Esophagus squamous epithelium (tissue), 4 donors: ENCODE measurements at regions not wholly inside any gene's neighbourhood (a gene's known extent, or its start where the extent isn't known, plus 50 kb on each side); places are given as distances from the start of the nearest gene placed in this dataset.

ENCODE experiments used
- POLR2A ChIP-seq, 4 donors: fragments of 450-650 bp; IDR thresholded peaks; one replicate each; pipeline ENCODE4 v1.6.1; 2017; ENCODE audit warnings: antibody characterized with exemption in 4 of 4, mild to moderate bottlenecking in 4 of 4, moderate library complexity in 3 of 4
- TF ChIP-seq, protein P1 (sequence below), 6 experiments: fragments of 450-650 bp in 4 of 6; fragments of 200-600 bp in 2 of 6; sonication (generic) in 2 of 6; IDR thresholded peaks; one replicate each; pipeline ENCODE4 v1.5.1; 2016 to 2019; ENCODE audit warnings: antibody characterized with exemption in 6 of 6, mild to moderate bottlenecking in 4 of 6, moderate library complexity in 4 of 6

DNA sequence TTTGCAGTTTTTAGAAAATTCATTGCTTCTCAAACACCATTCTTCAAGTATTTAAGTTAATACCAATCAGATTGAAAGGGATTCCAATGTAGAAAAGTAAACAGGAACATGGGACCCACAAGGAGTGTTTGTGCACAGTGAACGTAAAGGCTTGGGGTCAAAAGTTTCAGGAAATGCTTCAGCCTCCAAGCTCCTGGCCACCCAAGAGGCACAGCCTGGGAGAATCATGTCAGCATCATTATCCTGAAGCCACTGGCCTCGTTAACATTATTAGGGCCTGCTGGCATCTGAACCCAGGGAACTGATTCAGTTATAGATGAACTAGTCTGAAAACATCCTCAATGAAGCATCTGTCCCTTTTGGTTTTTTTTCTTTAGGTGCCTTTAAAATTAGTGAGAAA is 122.9 kb downstream of the NXNL2 start:
- TF ChIP-seq, protein P1, sequence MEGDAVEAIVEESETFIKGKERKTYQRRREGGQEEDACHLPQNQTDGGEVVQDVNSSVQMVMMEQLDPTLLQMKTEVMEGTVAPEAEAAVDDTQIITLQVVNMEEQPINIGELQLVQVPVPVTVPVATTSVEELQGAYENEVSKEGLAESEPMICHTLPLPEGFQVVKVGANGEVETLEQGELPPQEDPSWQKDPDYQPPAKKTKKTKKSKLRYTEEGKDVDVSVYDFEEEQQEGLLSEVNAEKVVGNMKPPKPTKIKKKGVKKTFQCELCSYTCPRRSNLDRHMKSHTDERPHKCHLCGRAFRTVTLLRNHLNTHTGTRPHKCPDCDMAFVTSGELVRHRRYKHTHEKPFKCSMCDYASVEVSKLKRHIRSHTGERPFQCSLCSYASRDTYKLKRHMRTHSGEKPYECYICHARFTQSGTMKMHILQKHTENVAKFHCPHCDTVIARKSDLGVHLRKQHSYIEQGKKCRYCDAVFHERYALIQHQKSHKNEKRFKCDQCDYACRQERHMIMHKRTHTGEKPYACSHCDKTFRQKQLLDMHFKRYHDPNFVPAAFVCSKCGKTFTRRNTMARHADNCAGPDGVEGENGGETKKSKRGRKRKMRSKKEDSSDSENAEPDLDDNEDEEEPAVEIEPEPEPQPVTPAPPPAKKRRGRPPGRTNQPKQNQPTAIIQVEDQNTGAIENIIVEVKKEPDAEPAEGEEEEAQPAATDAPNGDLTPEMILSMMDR (IDR thresholded peaks at IDR 0.05) = no peak
- TF ChIP-seq POLR2A (IDR thresholded peaks at IDR 0.05) = no peak
